Right lung (tissue), 2 donors: ENCODE measurements at regions not wholly inside any gene's neighbourhood (a gene's known extent, or its start where the extent isn't known, plus 50 kb on each side); places are given as distances from the start of the nearest gene placed in this dataset.
"Not testable (repeated sequence)": the region's sequence is repeated elsewhere in the genome, so short reads cannot be mapped to it uniquely, and the experiment has no call there.

Experiments
- DNase-seq, 2 donors: peaks; one replicate each; pipeline ENCODE4 v3.0.0-alpha.2; 2013

GRCh38 chr6:134636186-134636799 lies 313.6 kb downstream of the ALDH8A1 start:
- DNase-seq: no peak

- DNase-seq: no peak
These were observed 314.9 kb downstream of the ALDH8A1 start for GRCh38 chr6:134634966-134635365.

GRCh38 chr6:134634466-134634865 lies 315.4 kb downstream of the ALDH8A1 start:
- no peak for DNase-seq

- DNase-seq: not testable (repeated sequence)
These were observed 315.3 kb upstream of the SGK1 start for GRCh38 chr6:134632982-134633940.

GRCh38 chr6:134632024-134632423 lies 314.1 kb upstream of the SGK1 start:
- DNase-seq: no peak

GRCh38 chr6:134631398-134631924 lies 313.5 kb upstream of the SGK1 start:
- DNase-seq: no peak

GRCh38 chr6:134630508-134631121 lies 312.7 kb upstream of the SGK1 start:
- DNase-seq: no peak

- DNase-seq: no peak
These were observed 310.2 kb upstream of the SGK1 start for GRCh38 chr6:134628154-134628553.

- DNase-seq: no peak
These were observed 309.8 kb upstream of the SGK1 start for GRCh38 chr6:134627707-134628106.

GRCh38 chr6:134626589-134626988 lies 308.7 kb upstream of the SGK1 start:
- DNase-seq: no peak

- DNase-seq: no peak
These were observed 308.2 kb upstream of the SGK1 start for GRCh38 chr6:134626086-134626485.

GRCh38 chr6:134624781-134625180 lies 306.9 kb upstream of the SGK1 start:
- no peak for DNase-seq

- DNase-seq: no peak
These were observed 305.5 kb upstream of the SGK1 start for GRCh38 chr6:134623401-134623800.

GRCh38 chr6:134622382-134623173 lies 304.7 kb upstream of the SGK1 start:
- DNase-seq: no peak

- no peak for DNase-seq
These were observed 303.9 kb upstream of the SGK1 start for GRCh38 chr6:134621858-134622257.

GRCh38 chr6:134619789-134620188 lies 301.9 kb upstream of the SGK1 start:
- no peak for DNase-seq

- DNase-seq: no peak
These were observed 301.2 kb upstream of the SGK1 start for GRCh38 chr6:134619077-134619476.

GRCh38 chr6:134614606-134615485 lies 296.9 kb upstream of the SGK1 start:
- no peak for DNase-seq

GRCh38 chr6:134612128-134612527 lies 294.2 kb upstream of the SGK1 start:
- DNase-seq: not testable (repeated sequence)

GRCh38 chr6:134610411-134610810 lies 292.5 kb upstream of the SGK1 start:
- no peak for DNase-seq
